CD8-positive, alpha-beta memory T cell (primary cell): ENCODE measurements at regions not wholly inside any gene's neighbourhood (a gene's known extent, or its start where the extent isn't known, plus 50 kb on each side); places are given as distances from the start of the nearest gene placed in this dataset.

Experiments used
- CTCF ChIA-PET: fragments of 350-600 bp; sonication (Branson Sonifier 250); formaldehyde crosslinking; loops from one replicate; lab custom pipeline; 2021; ENCODE audit warnings: antibody characterized with exemption; lab: Charles Lee
- POLR2A ChIA-PET: fragments of 350-600 bp; sonication (Branson Sonifier 250); formaldehyde crosslinking; loops from one replicate; lab custom pipeline; 2021; ENCODE audit warnings: antibody characterized with exemption; lab: Charles Lee
- DNase-seq, 5 donors: peaks; one replicate each; pipeline versions ENCODE4 v3.0.0 to v3.0.0-alpha.2; 2020 to 2022; ENCODE audit warnings: mixed read lengths in 1 of 5
- H3K27ac ChIP-seq: one replicate; pipeline ENCODE4 v1.7.0; 2013; ENCODE audit warnings: low read depth, mild to moderate bottlenecking, low read length, moderate library complexity
- H3K27me3 ChIP-seq: 2 replicates; pipeline ENCODE4 v1.7.0; 2013; ENCODE audit warnings: low read length, mild to moderate bottlenecking; ENCODE audit not compliant: insufficient read depth, poor library complexity, severe bottlenecking
- H3K36me3 ChIP-seq: 2 replicates; pipeline ENCODE4 v1.7.0; 2013; ENCODE audit warnings: mild to moderate bottlenecking, low read length, moderate library complexity; ENCODE audit not compliant: insufficient read depth
- H3K4me1 ChIP-seq: 2 replicates; pipeline ENCODE4 v1.7.0; 2013; ENCODE audit warnings: mild to moderate bottlenecking, low read length, moderate library complexity; ENCODE audit not compliant: insufficient read depth
- H3K4me3 ChIP-seq: 2 replicates; pipeline ENCODE4 v1.7.0; 2013; ENCODE audit warnings: mild to moderate bottlenecking, low read length
- H3K9me3 ChIP-seq: 2 replicates; pipeline ENCODE4 v1.7.0; 2013; ENCODE audit warnings: mild to moderate bottlenecking, low read length
- H3K27ac Mint-ChIP-seq, 8 donors: one replicate each; pipeline ENCODE4 v1.8.0; 2020 to 2021; ENCODE audit warnings: mixed read lengths in 8 of 8, mild to moderate bottlenecking in 6 of 8, inconsistent platforms in 3 of 8, moderate library complexity in 3 of 8
- H3K27me3 Mint-ChIP-seq, 2 donors: one replicate each; pipeline ENCODE4 v1.8.0; 2020 to 2021; ENCODE audit warnings: mixed read lengths in 2 of 2, mild to moderate bottlenecking in 1 of 2, moderate library complexity in 1 of 2
- H3K36me3 Mint-ChIP-seq, 3 donors: one replicate each; pipeline ENCODE4 v1.8.0; 2020 to 2021; ENCODE audit warnings: mixed read lengths in 3 of 3, inconsistent platforms in 1 of 3, mild to moderate bottlenecking in 1 of 3
- H3K4me1 Mint-ChIP-seq, 3 donors: one replicate each; pipeline ENCODE4 v1.8.0; 2020 to 2021; ENCODE audit warnings: mixed read lengths in 3 of 3, inconsistent platforms in 1 of 3, mild to moderate bottlenecking in 1 of 3
- H3K4me3 Mint-ChIP-seq, 7 donors: one replicate each; pipeline ENCODE4 v1.8.0; 2020 to 2021; ENCODE audit warnings: mixed read lengths in 7 of 7, mild to moderate bottlenecking in 6 of 7, moderate library complexity in 4 of 7, inconsistent platforms in 2 of 7
- H3K9me3 Mint-ChIP-seq, 5 donors: one replicate each; pipeline ENCODE4 v1.8.0; 2020 to 2022; ENCODE audit warnings: mixed read lengths in 5 of 5, mild to moderate bottlenecking in 3 of 5, moderate library complexity in 2 of 5, inconsistent platforms in 1 of 5

DNA sequence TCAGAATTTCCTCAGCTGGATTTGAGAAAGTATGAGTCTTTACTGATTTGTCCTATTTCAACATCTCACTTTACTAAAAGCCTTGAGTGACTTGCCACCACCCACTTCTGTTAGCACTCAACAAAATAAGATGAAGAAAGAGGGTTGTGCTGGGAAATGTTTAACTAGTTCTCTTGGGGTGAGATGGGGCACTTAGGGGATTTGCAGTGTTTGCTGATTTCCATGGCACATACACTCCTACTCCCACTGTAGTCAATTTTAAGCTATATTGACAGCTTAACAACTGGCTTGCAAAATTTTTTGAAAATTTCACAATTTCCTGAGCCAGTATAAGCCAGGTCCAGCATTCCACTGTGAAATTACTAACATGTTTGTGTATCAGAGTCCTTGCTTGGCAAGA is 463.1 kb upstream of the ARHGEF26 start:
- ChIA-PET POLR2A (no interaction called here), CTCF (no interaction called here)
- H3K36me3 ChIP-seq, result no peaks in the 10 kb centered on the region
- no peak overlapping the region for H3K27ac ChIP-seq
- peaks cover 0 to 8% (median 4%) of the 10 kb centered on the region in 5 donors for H3K9me3 Mint-ChIP-seq
- no peaks in the 10 kb centered on the region for H3K4me1 Mint-ChIP-seq
- H3K27me3 Mint-ChIP-seq, result no peaks in the 10 kb centered on the region
- H3K9me3 ChIP-seq, result no peaks in the 10 kb centered on the region
- H3K27ac Mint-ChIP-seq, result no peak overlapping the region
- H3K4me3 Mint-ChIP-seq, result no peak overlapping the region
- no peak for DNase-seq
- H3K4me3 ChIP-seq, result no peak overlapping the region
- H3K4me1 ChIP-seq, result no peaks in the 10 kb centered on the region
- H3K36me3 Mint-ChIP-seq, result peaks cover 0 to 18% (median 0%) of the 10 kb centered on the region in 3 donors
- no peaks in the 10 kb centered on the region for H3K27me3 ChIP-seq

- DNase-seq, result no peak
- ChIA-PET CTCF (no interaction called here), POLR2A (no interaction called here)
- H3K9me3 ChIP-seq, result no peaks in the 10 kb centered on the region
- no peaks in the 10 kb centered on the region for H3K4me1 Mint-ChIP-seq
- no peaks in the 10 kb centered on the region for H3K27me3 ChIP-seq
- H3K27me3 Mint-ChIP-seq, result peaks cover 0 to 1% of the 10 kb centered on the region in 2 donors
- H3K36me3 ChIP-seq, result no peaks in the 10 kb centered on the region
- H3K9me3 Mint-ChIP-seq, result no peaks in the 10 kb centered on the region
- no peaks in the 10 kb centered on the region for H3K4me1 ChIP-seq
- no peak overlapping the region for H3K4me3 Mint-ChIP-seq
- no peak overlapping the region for H3K27ac Mint-ChIP-seq
- no peak overlapping the region for H3K27ac ChIP-seq
- peaks cover 0 to 3% (median 0%) of the 10 kb centered on the region in 3 donors for H3K36me3 Mint-ChIP-seq
- no peak overlapping the region for H3K4me3 ChIP-seq
Measured at GRCh38 chr3:153666991-153667740, 454.0 kb upstream of the ARHGEF26 start.

GRCh38 chr3:153669527-153669926 is 451.7 kb upstream of the ARHGEF26 start:
- Mint-ChIP-seq H3K36me3 (peaks cover 0 to 4% (median 0%) of the 10 kb centered on the region in 3 donors), H3K9me3 (no peaks in the 10 kb centered on the region), H3K27me3 (peaks cover 0 to 1% of the 10 kb centered on the region in 2 donors), H3K4me3 (no peak overlapping the region), H3K4me1 (no peaks in the 10 kb centered on the region), H3K27ac (no peak overlapping the region)
- Histone ChIP-seq H3K9me3 (no peaks in the 10 kb centered on the region), H3K4me3 (no peak overlapping the region), H3K27ac (no peak overlapping the region), H3K27me3 (no peaks in the 10 kb centered on the region), H3K4me1 (no peaks in the 10 kb centered on the region), H3K36me3 (no peaks in the 10 kb centered on the region)
- CTCF ChIA-PET, result no interaction called here
- DNase-seq, result no peak
- POLR2A ChIA-PET, result no interaction called here

- CTCF ChIA-PET, result no interaction called here
- no peaks in the 10 kb centered on the region for H3K27me3 ChIP-seq
- Mint-ChIP-seq H3K27ac (no peak overlapping the region), H3K4me3 (no peak overlapping the region), H3K9me3 (no peaks in the 10 kb centered on the region), H3K27me3 (peaks cover 0 to 3% of the 10 kb centered on the region in 2 donors), H3K4me1 (no peaks in the 10 kb centered on the region), H3K36me3 (peaks cover 0 to 4% (median 0%) of the 10 kb centered on the region in 3 donors)
- no peak overlapping the region for H3K27ac ChIP-seq
- no peaks in the 10 kb centered on the region for H3K9me3 ChIP-seq
- H3K36me3 ChIP-seq, result no peaks in the 10 kb centered on the region
- POLR2A ChIA-PET, result no interaction called here
- H3K4me1 ChIP-seq, result no peaks in the 10 kb centered on the region
- no peak for DNase-seq
- no peak overlapping the region for H3K4me3 ChIP-seq
Measured at GRCh38 chr3:153670577-153670976, 450.6 kb upstream of the ARHGEF26 start.

DNA sequence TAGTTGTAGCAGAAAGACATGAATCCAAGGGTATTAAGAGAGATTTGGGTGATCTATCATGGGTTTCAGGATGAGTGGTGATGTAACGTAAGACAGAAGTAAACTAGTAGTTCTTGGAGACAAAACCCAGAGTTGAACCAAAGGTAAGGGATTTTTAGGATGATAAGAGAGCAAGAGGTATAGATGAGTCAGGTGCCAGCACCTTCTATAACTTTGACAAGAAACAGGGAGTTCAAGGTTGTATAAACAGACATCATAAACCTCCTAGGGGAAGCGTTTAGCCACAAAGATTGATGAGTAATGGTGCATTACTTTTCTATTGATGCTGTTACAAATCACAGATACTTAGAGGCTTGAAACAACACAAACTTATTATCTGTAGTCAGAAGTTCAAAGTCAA is 447.3 kb upstream of the ARHGEF26 start:
- H3K9me3 ChIP-seq, result no peaks in the 10 kb centered on the region
- no peaks in the 10 kb centered on the region for H3K4me1 Mint-ChIP-seq
- H3K36me3 ChIP-seq, result no peaks in the 10 kb centered on the region
- H3K27me3 Mint-ChIP-seq, result peaks cover 4% of the 10 kb centered on the region in 2 donors
- CTCF ChIA-PET, result no interaction called here
- POLR2A ChIA-PET, result no interaction called here
- peaks cover 0 to 11% (median 0%) of the 10 kb centered on the region in 3 donors for H3K36me3 Mint-ChIP-seq
- no peaks in the 10 kb centered on the region for H3K27me3 ChIP-seq
- no peak overlapping the region for H3K4me3 Mint-ChIP-seq
- DNase-seq, result no peak
- peaks cover 0 to 1% (median 0%) of the 10 kb centered on the region in 5 donors for H3K9me3 Mint-ChIP-seq
- no peak overlapping the region for H3K27ac ChIP-seq
- no peaks in the 10 kb centered on the region for H3K4me1 ChIP-seq
- peak overlapping the region in 1 of 8 donors; percentile 14 for H3K27ac Mint-ChIP-seq
- H3K4me3 ChIP-seq, result no peak overlapping the region

DNA sequence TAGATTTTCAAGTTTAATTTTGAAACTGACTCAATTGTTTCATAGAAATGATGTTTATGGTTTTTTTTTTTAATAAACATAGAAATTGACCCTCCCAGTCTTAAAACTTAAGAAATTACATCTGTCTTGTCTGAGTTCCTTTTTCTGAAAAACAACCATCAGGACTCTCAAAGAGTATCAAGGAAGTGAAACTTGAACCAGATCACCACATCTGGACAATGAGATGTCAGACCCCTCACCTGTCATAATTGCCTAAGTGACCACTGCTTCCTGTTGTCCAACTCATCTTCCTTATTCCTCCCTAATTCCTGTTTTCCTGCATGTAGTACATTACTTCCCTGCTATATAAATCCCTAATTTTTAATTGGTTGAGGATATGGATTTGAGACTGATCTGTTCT is 441.5 kb upstream of the ARHGEF26 start:
- no peaks in the 10 kb centered on the region for H3K27me3 ChIP-seq
- H3K4me3 ChIP-seq, result no peak overlapping the region
- H3K4me1 ChIP-seq, result no peaks in the 10 kb centered on the region
- Mint-ChIP-seq H3K27me3 (peaks cover 3 to 4% of the 10 kb centered on the region in 2 donors), H3K27ac (peak overlapping the region in 1 of 8 donors; percentile 15), H3K4me1 (peaks cover 6 to 12% (median 11%) of the 10 kb centered on the region in 3 donors), H3K4me3 (no peak overlapping the region), H3K36me3 (peaks cover 0 to 7% (median 0%) of the 10 kb centered on the region in 3 donors), H3K9me3 (peaks cover 0 to 3% (median 0%) of the 10 kb centered on the region in 5 donors)
- H3K9me3 ChIP-seq, result no peaks in the 10 kb centered on the region
- ChIA-PET POLR2A (no interaction called here), CTCF (interaction anchor here (1.3 kb wide), 1 partner anchor 89 kb away, joined by 4 read pairs; no protein-coding TSS in a partner anchor)
- no peak for DNase-seq
- no peaks in the 10 kb centered on the region for H3K36me3 ChIP-seq
- no peak overlapping the region for H3K27ac ChIP-seq

DNA sequence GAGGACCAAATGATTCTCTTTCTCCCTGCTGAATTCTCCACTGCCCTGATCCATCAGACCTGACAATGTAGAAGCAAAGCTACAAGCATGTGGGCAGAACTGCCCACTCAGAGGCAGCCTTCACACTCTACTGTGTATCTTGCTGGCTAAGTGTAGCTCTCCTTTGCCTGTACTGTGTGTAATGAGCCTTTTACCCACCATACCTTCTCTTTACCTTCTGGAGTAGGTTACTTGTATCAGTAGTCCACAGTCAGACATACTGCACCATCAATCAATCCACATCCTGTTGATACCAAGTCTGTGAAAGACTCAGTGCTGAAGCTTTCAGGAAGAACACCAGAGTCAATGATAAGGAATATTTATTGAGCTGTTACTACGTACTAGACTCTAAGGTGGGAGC is 440.7 kb upstream of the ARHGEF26 start:
- Mint-ChIP-seq H3K4me3 (no peak overlapping the region), H3K4me1 (peaks cover 6 to 12% (median 11%) of the 10 kb centered on the region in 3 donors), H3K27me3 (peaks cover 1 to 4% of the 10 kb centered on the region in 2 donors), H3K9me3 (peaks cover 0 to 3% (median 0%) of the 10 kb centered on the region in 5 donors), H3K36me3 (peaks cover 0 to 7% (median 0%) of the 10 kb centered on the region in 3 donors), H3K27ac (peak overlapping the region in 2 of 8 donors; percentile 26 to 50)
- H3K9me3 ChIP-seq, result no peaks in the 10 kb centered on the region
- DNase-seq, result no peak
- no peak overlapping the region for H3K4me3 ChIP-seq
- no peak overlapping the region for H3K27ac ChIP-seq
- H3K4me1 ChIP-seq, result no peaks in the 10 kb centered on the region
- H3K36me3 ChIP-seq, result no peaks in the 10 kb centered on the region
- H3K27me3 ChIP-seq, result no peaks in the 10 kb centered on the region
- ChIA-PET CTCF (interaction anchor here (1.3 kb wide), 1 partner anchor 89 kb away, joined by 4 read pairs; no protein-coding TSS in a partner anchor), POLR2A (no interaction called here)

GRCh38 chr3:153681057-153681456 is 440.1 kb upstream of the ARHGEF26 start:
- Mint-ChIP-seq H3K9me3 (peaks cover 0 to 3% (median 0%) of the 10 kb centered on the region in 5 donors), H3K36me3 (peaks cover 0 to 4% (median 0%) of the 10 kb centered on the region in 3 donors), H3K4me1 (peaks cover 6 to 12% (median 11%) of the 10 kb centered on the region in 3 donors), H3K27me3 (peaks cover 1 to 2% of the 10 kb centered on the region in 2 donors), H3K4me3 (no peak overlapping the region), H3K27ac (peak overlapping the region in 1 of 8 donors; percentile 61)
- Histone ChIP-seq H3K4me1 (no peaks in the 10 kb centered on the region), H3K27ac (no peak overlapping the region), H3K27me3 (no peaks in the 10 kb centered on the region), H3K9me3 (no peaks in the 10 kb centered on the region), H3K36me3 (no peaks in the 10 kb centered on the region), H3K4me3 (no peak overlapping the region)
- POLR2A ChIA-PET, result no interaction called here
- DNase-seq, result no peak
- CTCF ChIA-PET, result interaction anchor here (1.3 kb wide), 1 partner anchor 88 kb away, joined by 4 read pairs; no protein-coding TSS in a partner anchor
